ENCODE measurements at regions not wholly inside any gene's neighbourhood (a gene's known extent, or its start where the extent isn't known, plus 50 kb on each side); places are given as distances from the start of the nearest gene placed in this dataset.

DNA sequence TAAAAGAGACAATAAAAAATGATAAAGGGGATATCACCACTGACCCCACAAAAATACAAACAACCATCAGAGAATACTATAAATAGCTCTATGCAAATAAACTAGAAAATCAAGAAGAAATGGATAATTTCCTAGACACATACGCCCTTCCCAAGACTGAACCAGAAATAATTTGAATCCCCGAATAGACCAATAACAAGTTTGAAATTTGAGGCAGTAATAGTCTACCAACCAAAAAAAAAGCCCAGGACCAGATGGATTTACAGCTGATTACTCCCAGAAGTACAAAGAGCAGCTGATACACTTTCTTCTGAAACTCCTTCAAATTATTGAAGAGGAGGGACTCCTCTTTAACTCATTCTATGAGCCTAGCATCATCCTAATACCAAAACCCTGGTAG, 128.1 kb downstream of the DMRTA1 start:
- TF ChIP-seq POLR2AphosphoS5 (IDR thresholded peaks at IDR 0.05) (no peak), POLR2A (IDR thresholded peaks at IDR 0.05) (no peak), EP300 (IDR thresholded peaks at IDR 0.05) (no peak)
- TF ChIP-seq, protein P1, sequence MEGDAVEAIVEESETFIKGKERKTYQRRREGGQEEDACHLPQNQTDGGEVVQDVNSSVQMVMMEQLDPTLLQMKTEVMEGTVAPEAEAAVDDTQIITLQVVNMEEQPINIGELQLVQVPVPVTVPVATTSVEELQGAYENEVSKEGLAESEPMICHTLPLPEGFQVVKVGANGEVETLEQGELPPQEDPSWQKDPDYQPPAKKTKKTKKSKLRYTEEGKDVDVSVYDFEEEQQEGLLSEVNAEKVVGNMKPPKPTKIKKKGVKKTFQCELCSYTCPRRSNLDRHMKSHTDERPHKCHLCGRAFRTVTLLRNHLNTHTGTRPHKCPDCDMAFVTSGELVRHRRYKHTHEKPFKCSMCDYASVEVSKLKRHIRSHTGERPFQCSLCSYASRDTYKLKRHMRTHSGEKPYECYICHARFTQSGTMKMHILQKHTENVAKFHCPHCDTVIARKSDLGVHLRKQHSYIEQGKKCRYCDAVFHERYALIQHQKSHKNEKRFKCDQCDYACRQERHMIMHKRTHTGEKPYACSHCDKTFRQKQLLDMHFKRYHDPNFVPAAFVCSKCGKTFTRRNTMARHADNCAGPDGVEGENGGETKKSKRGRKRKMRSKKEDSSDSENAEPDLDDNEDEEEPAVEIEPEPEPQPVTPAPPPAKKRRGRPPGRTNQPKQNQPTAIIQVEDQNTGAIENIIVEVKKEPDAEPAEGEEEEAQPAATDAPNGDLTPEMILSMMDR (IDR thresholded peaks at IDR 0.05): no peak
